ENCODE measurements at regions not wholly inside any gene's neighbourhood (a gene's known extent, or its start where the extent isn't known, plus 50 kb on each side); places are given as distances from the start of the nearest gene placed in this dataset.

DNA sequence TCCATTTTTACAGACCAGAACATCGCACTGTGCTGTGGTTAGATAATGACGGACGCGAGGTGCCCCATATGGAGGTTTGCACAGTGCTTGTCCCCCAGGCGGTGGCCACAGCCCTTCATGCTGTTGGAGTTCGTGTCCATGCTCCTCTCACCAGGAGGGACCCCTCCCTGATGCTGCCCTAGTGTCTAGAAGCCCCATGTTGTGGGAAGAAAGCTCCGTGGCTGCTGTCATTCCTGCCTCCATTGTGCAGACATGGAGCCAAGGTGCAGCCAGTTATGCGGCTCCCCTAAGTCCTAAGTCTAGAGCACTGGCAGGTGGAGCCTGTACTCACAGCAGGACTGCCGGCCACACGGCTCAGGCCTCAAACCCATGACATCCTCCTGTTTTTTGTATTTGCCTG is 464.9 kb downstream of the EIPR1 start:
- no peaks in the 10 kb centered on the region for H3K4me1 Mint-ChIP-seq (ENCODE audit: low read depth)
- TF ChIP-seq, protein P1, sequence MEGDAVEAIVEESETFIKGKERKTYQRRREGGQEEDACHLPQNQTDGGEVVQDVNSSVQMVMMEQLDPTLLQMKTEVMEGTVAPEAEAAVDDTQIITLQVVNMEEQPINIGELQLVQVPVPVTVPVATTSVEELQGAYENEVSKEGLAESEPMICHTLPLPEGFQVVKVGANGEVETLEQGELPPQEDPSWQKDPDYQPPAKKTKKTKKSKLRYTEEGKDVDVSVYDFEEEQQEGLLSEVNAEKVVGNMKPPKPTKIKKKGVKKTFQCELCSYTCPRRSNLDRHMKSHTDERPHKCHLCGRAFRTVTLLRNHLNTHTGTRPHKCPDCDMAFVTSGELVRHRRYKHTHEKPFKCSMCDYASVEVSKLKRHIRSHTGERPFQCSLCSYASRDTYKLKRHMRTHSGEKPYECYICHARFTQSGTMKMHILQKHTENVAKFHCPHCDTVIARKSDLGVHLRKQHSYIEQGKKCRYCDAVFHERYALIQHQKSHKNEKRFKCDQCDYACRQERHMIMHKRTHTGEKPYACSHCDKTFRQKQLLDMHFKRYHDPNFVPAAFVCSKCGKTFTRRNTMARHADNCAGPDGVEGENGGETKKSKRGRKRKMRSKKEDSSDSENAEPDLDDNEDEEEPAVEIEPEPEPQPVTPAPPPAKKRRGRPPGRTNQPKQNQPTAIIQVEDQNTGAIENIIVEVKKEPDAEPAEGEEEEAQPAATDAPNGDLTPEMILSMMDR (IDR thresholded peaks at IDR 0.05), result no peak
- H3K27ac Mint-ChIP-seq, result no peak overlapping the region
- H3K4me3 Mint-ChIP-seq, result no peak overlapping the region
- peaks cover 2% of the 10 kb centered on the region for H3K27me3 Mint-ChIP-seq (ENCODE audit: insufficient read depth)
- peaks cover 60% of the 10 kb centered on the region for H3K9me3 Mint-ChIP-seq
- no peaks in the 10 kb centered on the region for H3K36me3 Mint-ChIP-seq (ENCODE audit: low read depth)
- DNase-seq, result no peak

- Mint-ChIP-seq H3K4me3 (no peak overlapping the region), H3K9me3 (peaks cover 60% of the 10 kb centered on the region)
Observed at GRCh38 chr2:2912293-2912692, 465.3 kb downstream of the EIPR1 start.

GRCh38 chr2:2910259-2910658 is 467.4 kb downstream of the EIPR1 start:
- no peak for DNase-seq
- no peaks in the 10 kb centered on the region for H3K4me1 Mint-ChIP-seq (ENCODE audit: low read depth)
- no peak overlapping the region for H3K27ac Mint-ChIP-seq
- no peak overlapping the region for H3K4me3 Mint-ChIP-seq
- peaks cover 49% of the 10 kb centered on the region for H3K9me3 Mint-ChIP-seq
- TF ChIP-seq, protein P1 (IDR thresholded peaks at IDR 0.05), result no peak
- no peaks in the 10 kb centered on the region; the same call in 1 of the 2 replicates for H3K27me3 Mint-ChIP-seq (ENCODE audit: insufficient read depth)
- no peaks in the 10 kb centered on the region for H3K36me3 Mint-ChIP-seq (ENCODE audit: low read depth)

More at GRCh38 chr2:2912293-2912692, 465.3 kb downstream of the EIPR1 start:
- H3K27ac Mint-ChIP-seq, result no peak overlapping the region
- H3K27me3 Mint-ChIP-seq (ENCODE audit: insufficient read depth), result peaks cover 2% of the 10 kb centered on the region
- no peak for DNase-seq
- TF ChIP-seq, protein P1 (IDR thresholded peaks at IDR 0.05), result no peak
- H3K4me1 Mint-ChIP-seq (ENCODE audit: low read depth), result no peaks in the 10 kb centered on the region
- H3K36me3 Mint-ChIP-seq (ENCODE audit: low read depth), result no peaks in the 10 kb centered on the region

DNA sequence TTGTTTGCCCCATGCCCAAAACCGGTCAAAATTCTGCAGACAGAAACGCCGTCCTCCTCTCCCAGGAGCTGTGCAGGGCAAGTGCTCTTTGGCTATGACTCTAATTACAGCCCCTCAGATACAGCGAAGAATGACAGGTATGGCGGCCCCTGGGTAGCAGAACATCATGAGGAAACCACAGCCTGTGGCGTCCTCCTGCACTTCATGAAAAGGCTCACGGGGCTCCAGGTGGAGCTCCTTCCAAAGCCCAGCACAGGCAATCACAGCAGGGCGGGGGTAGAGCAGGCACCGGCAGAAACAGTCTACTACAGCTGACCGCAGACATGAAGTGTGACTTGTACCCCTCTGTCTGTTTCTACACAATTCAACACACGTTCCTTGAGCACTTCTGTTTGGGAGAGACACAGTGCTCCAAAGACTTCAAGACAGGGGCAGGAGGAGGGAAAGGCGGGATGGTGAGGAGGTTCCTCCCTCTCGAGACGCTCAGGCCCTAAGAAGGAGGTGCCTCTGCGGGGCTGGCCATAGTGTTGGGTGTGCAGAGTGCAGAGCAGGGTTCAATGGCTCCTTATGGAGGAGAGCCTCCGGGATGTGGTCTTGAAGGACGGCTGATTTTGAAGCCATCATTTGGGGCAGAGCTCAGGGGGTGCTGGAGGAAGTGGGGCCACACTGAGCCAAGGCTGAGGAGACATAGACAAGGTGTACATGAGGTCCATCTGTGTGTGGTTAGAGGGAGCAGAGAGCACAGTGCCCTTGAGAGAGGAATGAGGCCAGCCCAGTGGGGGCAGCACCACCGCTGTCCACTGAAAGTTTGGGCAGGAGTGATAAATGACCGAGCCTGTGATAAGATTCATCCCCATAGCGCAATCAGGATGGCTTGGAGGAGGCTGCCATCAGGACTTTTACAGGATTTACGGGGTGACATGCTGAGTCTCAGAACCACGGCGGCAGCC is 468.3 kb downstream of the EIPR1 start:
- Mint-ChIP-seq H3K4me1 (ENCODE audit: low read depth) (no peaks in the 10 kb centered on the region), H3K4me3 (no peak overlapping the region), H3K27me3 (ENCODE audit: insufficient read depth) (no peaks in the 10 kb centered on the region; the same call in 1 of the 2 replicates), H3K27ac (no peak overlapping the region), H3K9me3 (peaks cover 46% of the 10 kb centered on the region), H3K36me3 (ENCODE audit: low read depth) (no peaks in the 10 kb centered on the region)
- TF ChIP-seq, protein P1 (IDR thresholded peaks at IDR 0.05), result no peak
- no peak for DNase-seq

GRCh38 chr2:2906091-2906490 is 471.5 kb downstream of the EIPR1 start:
- Mint-ChIP-seq H3K4me3 (no peak overlapping the region), H3K27me3 (ENCODE audit: insufficient read depth) (peaks cover 2% of the 10 kb centered on the region; the same call in 1 of the 2 replicates), H3K9me3 (peaks cover 49% of the 10 kb centered on the region), H3K4me1 (ENCODE audit: low read depth) (no peaks in the 10 kb centered on the region), H3K36me3 (ENCODE audit: low read depth) (no peaks in the 10 kb centered on the region; the same call in 1 of the 2 replicates), H3K27ac (no peak overlapping the region)
- DNase-seq, result no peak
- TF ChIP-seq, protein P1 (IDR thresholded peaks at IDR 0.05), result no peak

All from HFFc6 (cell line).